HG03045 (cell line): ENCODE measurements at regions not wholly inside any gene's neighbourhood (a gene's known extent, or its start where the extent isn't known, plus 50 kb on each side); places are given as distances from the start of the nearest gene placed in this dataset.

Source experiments
- ATAC-seq: cut with Tn5 transposase; IDR thresholded peaks from one replicate; pipeline ENCODE4 v1.9.1; 2021; ENCODE audit warnings: mild to moderate bottlenecking, moderate library complexity; ENCODE audit not compliant: unreplicated experiment

GRCh38 chr13:44210525-44210924 lies 163.1 kb upstream of the SERP2 start:
- no peak for ATAC-seq

- ATAC-seq: no peak
Observed at GRCh38 chr13:44211286-44211685, 162.3 kb upstream of the SERP2 start.

DNA sequence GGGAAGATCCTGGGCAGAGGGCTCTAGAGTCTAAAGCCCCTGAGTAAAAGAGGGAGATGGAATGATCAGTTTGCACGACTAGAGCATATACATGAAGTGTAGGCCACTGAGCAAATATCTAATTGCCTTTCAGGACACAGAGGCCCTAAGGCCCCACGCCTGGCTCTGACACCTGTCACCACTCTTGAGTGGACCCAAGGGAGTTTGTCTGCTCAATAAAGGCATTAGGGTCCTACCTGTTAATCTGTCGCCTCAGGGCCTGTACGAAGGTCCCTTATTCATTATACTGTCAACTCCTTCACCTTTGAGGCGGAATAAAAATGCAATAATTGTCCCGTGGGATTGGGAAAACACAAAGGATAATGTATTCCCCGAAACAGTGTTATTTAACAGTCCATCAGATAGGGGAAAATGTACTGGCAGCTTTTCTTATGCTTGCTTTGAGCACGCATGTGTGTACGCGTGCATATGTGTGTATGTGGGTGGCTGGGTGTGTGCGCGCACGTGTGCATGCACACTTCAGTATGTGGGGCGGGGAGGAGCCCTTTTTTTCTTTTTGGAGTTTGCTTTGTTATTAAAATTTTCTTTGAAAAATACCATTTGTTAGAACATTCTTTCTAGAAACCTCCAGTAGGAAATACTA lies 161.8 kb upstream of the SERP2 start:
- no peak for ATAC-seq

GRCh38 chr13:44212633-44213396 lies 160.8 kb upstream of the SERP2 start:
- no peak for ATAC-seq

GRCh38 chr13:44218501-44219240 lies 155.0 kb upstream of the SERP2 start:
- ATAC-seq: no peak

DNA sequence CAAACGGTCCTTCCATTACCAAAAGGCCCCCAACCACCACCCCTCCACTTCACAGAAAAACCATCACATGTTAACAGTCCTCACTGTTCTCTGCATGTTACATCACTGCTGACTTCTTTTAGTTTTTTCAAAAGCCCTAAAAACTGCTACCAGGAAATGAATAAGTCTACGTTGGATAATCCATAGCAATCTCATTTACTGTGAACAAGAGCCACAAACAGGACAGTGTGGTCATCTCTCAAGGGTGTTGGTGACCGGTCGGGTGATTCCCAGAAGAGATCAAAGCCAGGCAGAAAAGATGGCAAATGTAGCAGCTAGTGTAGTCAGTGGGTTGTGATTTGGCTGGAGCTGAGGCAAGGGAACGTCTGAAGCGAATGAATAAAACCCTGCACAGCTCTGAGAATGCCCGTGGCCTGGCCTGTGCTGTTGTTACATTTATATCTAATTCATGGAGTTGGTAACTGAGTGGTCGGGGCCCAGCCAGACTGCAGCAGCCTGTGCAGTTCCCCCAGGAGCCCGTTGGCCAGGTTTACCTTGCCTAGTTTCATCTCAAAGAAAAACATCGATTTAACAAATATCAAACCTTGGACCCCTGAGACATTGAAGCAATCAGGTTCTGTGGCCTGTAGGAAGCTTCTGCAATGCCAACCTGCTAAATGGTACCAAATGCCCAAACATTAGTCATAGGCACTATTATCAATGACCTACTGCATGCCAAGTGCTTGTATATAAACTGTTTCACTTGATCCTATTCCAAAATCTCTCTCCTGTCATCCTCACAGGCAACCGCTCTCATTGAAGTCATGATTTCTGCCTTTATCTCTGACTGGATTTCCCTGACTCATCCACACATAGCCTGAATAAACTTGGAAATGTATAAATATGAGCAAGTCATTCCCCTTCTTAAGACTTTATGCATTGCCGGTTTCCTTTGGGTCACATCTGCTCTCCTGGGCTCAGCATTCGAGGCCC lies 153.8 kb upstream of the SERP2 start:
- no peak for ATAC-seq

DNA sequence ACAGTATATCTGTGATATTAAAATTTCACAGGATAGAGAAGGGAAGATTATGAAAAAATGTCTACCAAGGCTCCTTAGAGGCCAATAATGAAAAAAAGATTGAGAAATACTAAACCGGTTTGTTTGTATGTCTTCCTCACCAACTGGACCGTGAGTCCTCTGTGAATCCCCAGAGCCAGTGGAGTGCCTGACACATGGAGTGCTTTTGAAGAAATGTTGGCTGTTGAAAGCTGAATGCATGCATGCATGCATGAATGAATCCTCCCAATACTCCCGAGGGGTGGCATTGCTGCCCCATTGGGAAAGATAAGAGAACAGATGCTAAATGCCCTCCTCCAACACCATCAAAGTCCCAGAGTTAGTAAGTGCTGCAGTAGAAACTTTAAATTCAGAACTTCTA lies 152.7 kb upstream of the SERP2 start:
- ATAC-seq: no peak

DNA sequence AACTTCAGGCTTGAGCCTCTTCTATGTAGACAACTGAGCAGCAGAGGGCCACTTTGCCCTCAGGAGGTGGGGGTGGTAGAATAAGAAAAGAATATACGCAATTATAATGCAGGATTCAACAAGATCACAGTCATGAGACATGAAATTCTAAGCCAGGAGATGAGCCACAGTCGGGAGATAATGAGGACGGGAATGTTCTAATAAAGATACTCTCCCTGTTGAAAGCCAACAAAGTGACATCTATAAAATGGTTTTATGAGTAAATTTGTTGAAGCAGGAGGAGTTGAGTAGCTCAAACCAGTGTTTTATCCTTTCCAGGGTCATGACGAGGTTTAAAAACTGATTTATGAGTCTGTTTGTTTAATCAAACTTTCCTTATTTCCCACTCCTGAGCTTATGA lies 152.0 kb upstream of the SERP2 start:
- no peak for ATAC-seq

GRCh38 chr13:44223770-44224444 lies 149.7 kb upstream of the SERP2 start:
- no peak for ATAC-seq

DNA sequence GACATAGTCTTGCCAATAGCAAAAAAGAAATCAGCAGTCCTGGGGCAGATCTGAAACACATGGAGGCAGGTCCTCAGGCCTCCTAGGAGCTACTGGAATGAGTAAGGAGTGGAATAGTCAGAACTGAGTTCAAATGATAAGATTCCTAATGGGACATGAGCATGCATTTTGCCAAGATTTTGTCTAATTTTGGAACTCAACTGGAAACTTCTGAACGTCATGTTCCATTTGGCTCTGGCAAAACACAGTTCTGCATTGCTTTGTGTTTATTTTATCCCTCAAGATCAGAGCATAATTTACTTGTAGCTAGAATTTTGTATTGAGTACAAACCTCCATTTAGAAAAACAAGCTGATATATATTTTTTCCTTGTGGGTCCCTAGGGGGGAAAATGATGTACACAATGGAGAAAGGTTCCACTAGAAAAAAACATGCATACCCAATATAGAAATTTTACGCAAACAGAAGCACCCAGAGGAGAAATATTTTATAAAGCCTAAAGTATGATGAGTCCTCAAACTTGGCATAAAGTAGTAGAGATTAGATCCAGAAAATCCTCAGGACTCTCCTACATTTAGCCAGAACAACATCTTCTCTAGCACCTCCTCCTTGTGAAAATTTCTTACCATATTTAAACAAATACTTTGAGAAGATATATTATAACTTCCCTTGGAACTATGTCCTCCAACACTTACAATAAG lies 149.0 kb upstream of the SERP2 start:
- no peak for ATAC-seq

DNA sequence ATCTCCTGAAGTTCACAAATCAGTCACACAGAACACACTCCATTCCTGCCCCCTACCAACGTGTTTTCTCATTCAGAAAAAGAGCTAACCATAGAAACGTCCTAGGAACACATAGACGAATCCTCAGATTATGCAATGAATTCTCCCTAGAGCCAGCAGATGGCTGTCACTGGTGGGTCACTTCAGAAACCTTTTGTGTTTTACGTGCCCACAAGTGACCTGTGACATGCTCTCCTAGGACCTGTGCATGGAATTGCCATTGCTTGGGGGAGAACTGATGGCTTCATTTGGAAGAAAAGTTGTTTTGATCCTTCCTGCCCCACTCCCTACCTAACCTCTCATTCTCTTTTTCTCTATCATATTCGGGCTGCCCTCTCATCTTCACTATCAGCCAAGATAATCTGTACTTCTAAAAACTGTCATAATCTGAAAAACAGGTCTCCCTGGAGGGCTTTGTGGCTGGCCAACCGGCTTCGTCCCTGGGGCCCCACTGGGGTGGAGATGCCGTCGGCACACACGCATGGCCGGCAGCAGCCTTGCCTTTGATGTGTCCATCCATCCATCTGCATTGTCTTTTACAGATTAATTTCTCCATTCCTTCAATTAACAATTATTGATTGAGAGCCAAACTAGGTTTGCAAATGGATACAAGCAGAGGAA lies 144.1 kb upstream of the SERP2 start:
- ATAC-seq: no peak

- ATAC-seq: no peak
Observed at GRCh38 chr13:44230071-44230470, 143.6 kb upstream of the SERP2 start.

DNA sequence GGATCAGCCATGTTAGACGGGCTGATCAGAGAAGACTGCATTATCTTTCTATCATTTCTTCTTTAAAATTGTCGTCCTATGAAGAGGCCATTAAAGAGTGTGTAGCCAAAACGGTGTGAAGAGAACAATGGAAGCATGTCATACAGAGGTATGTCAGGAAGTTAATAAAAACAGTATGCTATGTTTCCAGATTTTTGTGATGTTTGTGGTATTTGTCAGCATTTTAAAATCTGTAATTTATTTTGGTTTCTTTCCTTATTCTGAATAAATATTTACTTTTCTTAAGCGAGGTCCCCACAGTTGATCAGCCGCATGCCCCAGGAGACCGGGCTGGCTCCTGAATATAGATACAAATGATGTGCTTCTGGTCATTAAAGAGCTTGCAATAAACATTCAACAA lies 142.9 kb upstream of the SERP2 start:
- no peak for ATAC-seq

DNA sequence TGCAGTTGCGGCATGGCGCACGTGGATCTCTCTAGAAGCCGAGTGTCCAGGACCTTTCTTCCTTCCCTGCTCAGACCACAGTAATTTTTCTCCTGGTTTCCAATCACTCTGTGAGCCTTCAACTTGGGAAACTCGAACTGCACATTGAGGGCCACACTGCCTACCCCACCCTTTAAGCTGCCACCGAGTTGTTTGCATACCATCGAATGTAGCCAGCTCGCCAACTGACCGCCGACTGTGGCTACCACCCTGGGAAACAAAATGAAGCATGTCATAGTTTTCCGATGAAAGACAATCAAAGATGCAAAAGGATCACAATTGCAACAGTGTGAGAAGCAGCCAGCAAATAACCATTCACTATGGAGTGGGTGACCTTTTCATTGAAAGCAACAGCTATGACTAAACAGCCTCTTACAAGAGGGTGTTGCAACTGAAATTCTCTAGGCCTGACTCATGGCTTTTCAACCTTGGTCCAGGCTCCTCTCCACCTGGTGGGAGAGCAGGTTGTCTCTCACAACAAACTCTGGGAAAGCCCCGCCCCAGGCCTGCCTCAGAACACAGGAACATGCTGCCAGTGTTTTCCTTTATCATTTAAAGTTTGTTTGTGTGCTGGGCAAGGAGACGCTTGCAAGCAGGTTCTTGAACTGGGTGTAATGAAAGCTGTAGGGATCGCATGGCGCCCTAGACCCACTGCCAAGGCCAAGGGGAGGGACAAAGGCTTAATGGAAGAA lies 141.7 kb upstream of the SERP2 start:
- no peak for ATAC-seq

- ATAC-seq: no peak
Observed at GRCh38 chr13:44232774-44233173, 140.8 kb upstream of the SERP2 start.

- ATAC-seq: no peak
Observed at GRCh38 chr13:44234566-44234965, 139.1 kb upstream of the SERP2 start.

DNA sequence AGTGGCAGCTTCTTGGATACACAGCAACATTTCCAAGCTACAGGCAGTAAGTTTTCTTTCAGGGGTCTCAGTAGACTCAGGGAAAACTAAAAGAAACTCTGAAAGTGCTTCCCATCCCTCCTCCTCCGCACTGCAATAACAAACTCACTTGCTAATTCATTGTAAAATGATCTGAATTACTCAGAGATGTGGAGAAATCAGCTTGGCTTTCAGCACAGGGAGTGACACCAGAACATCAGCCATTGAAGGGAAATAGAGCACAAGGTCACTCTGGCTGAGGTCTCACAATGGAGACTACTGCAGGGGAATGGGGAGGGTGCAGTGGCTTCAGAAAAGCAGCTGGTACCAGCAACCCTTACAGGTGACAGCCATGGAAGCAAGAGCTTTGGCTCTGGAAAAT lies 137.3 kb upstream of the SERP2 start:
- no peak for ATAC-seq

DNA sequence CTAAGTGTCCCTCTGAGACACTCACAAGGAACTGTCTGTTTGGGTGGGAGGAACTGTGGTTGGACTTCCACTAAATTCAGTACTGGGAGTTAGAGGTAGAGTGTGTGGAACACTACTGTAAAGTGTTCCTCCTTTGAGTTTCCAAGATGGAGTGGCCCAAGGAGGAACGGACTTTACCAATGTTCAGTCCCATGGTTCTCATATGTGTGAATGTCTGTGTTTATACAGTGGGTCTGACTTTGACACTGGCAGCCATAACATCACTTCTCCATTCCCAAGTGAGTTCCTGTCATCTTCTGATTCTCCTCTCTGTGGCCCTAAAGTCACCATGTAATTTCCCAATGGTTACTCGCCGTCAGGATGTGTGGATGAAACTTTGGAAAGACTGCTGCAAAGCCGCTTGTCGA lies 136.8 kb upstream of the SERP2 start:
- no peak for ATAC-seq
